GM12864 (cell line): ENCODE measurements at regions not wholly inside any gene's neighbourhood (a gene's known extent, or its start where the extent isn't known, plus 50 kb on each side); places are given as distances from the start of the nearest gene placed in this dataset.
"Not testable (repeated sequence)": the region's sequence is repeated elsewhere in the genome, so short reads cannot be mapped to it uniquely, and the experiment has no call there.

Source experiments
- DNase-seq: peaks from one replicate; pipeline ENCODE4 v3.0.0-alpha.2; 2011; ENCODE audit warnings: low read depth
- H3K4me3 ChIP-seq: 2 replicates; pipeline ENCODE4 v1.5.1; 2011; ENCODE audit warnings: mild to moderate bottlenecking, low read depth, low read length, control low read depth
- CTCF ChIP-seq: IDR thresholded peaks from 2 replicates; pipeline ENCODE4 v1.5.1; 2011; ENCODE audit warnings: low read depth, mild to moderate bottlenecking, moderate library complexity, low read length, control low read depth, inconsistent platforms; ENCODE audit errors: missing control alignments

- no peak for TF ChIP-seq CTCF
- DNase-seq: no peak
- no peak overlapping the region for H3K4me3 ChIP-seq
These were observed 1208.0 kb downstream of the DIAPH3 start for GRCh38 chr13:58955546-58956385.

GRCh38 chr13:58958097-58958496 lies 1205.6 kb downstream of the DIAPH3 start:
- H3K4me3 ChIP-seq, DNase-seq: not testable (repeated sequence)

GRCh38 chr13:58960888-58961287 lies 1202.8 kb downstream of the DIAPH3 start:
- H3K4me3 ChIP-seq: no peak overlapping the region
- TF ChIP-seq CTCF: no peak
- DNase-seq: no peak

- DNase-seq: no peak
- H3K4me3 ChIP-seq: no peak overlapping the region
- no peak for TF ChIP-seq CTCF
These were observed 1200.4 kb downstream of the DIAPH3 start for GRCh38 chr13:58963321-58963720.

- H3K4me3 ChIP-seq: no peak overlapping the region
- no peak for TF ChIP-seq CTCF
- DNase-seq: no peak
These were observed 1199.7 kb downstream of the DIAPH3 start for GRCh38 chr13:58964048-58964447.

- H3K4me3 ChIP-seq: no peak overlapping the region
- no peak for TF ChIP-seq CTCF
- no peak for DNase-seq
These were observed 1186.6 kb downstream of the DIAPH3 start for GRCh38 chr13:58977085-58977484.

- TF ChIP-seq CTCF: no peak
- H3K4me3 ChIP-seq: no peak overlapping the region
- DNase-seq: no peak
These were observed 1185.4 kb downstream of the DIAPH3 start for GRCh38 chr13:58978331-58978730.
